ENCODE measurements at regions not wholly inside any gene's neighbourhood (a gene's known extent, or its start where the extent isn't known, plus 50 kb on each side); places are given as distances from the start of the nearest gene placed in this dataset.

- WGBS, result 95% methylated on average over 4 of the region's 4 CpGs
- no peak for DNase-seq (ENCODE audit: low spot score)
- H3K4me3 ChIP-seq (ENCODE audit: low read depth in 1 of 3, low read length in 3 of 3), result no peak overlapping the region
- no peaks in the 10 kb centered on the region for H3K9me3 ChIP-seq (ENCODE audit: control insufficient read depth in 4 of 4, low read length in 3 of 4)
- no peak overlapping the region for H3K27ac ChIP-seq (ENCODE audit: low read depth in 1 of 2, low read length in 2 of 2)
- H3K27me3 ChIP-seq (ENCODE audit: control insufficient read depth in 4 of 4, insufficient read depth in 4 of 4, low read length in 3 of 4), result peaks cover 0 to 5% (median 0%) of the 10 kb centered on the region in 4 donors
- H3K4me1 ChIP-seq (ENCODE audit: control insufficient read depth in 4 of 4, insufficient read depth in 4 of 4, low read length in 3 of 4), result no peaks in the 10 kb centered on the region
- no peaks in the 10 kb centered on the region for H3K36me3 ChIP-seq (ENCODE audit: control insufficient read depth in 4 of 4, insufficient read depth in 3 of 4, low read depth in 1 of 4, low read length in 3 of 4)
- no peak overlapping the region for H3K9ac ChIP-seq (ENCODE audit: low read depth in 1 of 2, low read length in 2 of 2)
- TF ChIP-seq GABPA (IDR thresholded peaks at IDR 0.05 in 1 of 2, conservative IDR thresholded peaks at IDR 0.05 in 1 of 2) (no peak), YY1 (IDR thresholded peaks at IDR 0.05) (no peak), HNF4A (conservative IDR thresholded peaks at IDR 0.05) (no peak), FOXA2 (IDR thresholded peaks at IDR 0.05) (no peak), SP1 (IDR thresholded peaks at IDR 0.05) (no peak), RXRA (IDR thresholded peaks at IDR 0.05) (no peak), ATF3 (IDR thresholded peaks at IDR 0.05) (no peak), MAX (IDR thresholded peaks at IDR 0.05) (no peak), HNF4G (IDR thresholded peaks at IDR 0.05) (no peak), JUND (IDR thresholded peaks at IDR 0.05) (no peak), NR2F2 (IDR thresholded peaks at IDR 0.05) (no peak), ZBTB33 (IDR thresholded peaks at IDR 0.05) (no peak), REST (IDR thresholded peaks at IDR 0.05) (no peak), TAF1 (conservative IDR thresholded peaks at IDR 0.05) (no peak), RAD21 (IDR thresholded peaks at IDR 0.05) (no peak), EGR1 (IDR thresholded peaks at IDR 0.05; ENCODE audit: low read depth in 2 of 2) (no peak), FOXA1 (IDR thresholded peaks at IDR 0.05) (no peak), CTCF (IDR thresholded peaks at IDR 0.05; ENCODE audit: low read depth, low read length, missing input control) (no peak)
Measured at GRCh38 chr9:38312406-38312805, 80.1 kb upstream of the ALDH1B1 start.

Data from liver (tissue), 8 donors.